ENCODE measurements at regions not wholly inside any gene's neighbourhood (a gene's known extent, or its start where the extent isn't known, plus 50 kb on each side); places are given as distances from the start of the nearest gene placed in this dataset.

DNA sequence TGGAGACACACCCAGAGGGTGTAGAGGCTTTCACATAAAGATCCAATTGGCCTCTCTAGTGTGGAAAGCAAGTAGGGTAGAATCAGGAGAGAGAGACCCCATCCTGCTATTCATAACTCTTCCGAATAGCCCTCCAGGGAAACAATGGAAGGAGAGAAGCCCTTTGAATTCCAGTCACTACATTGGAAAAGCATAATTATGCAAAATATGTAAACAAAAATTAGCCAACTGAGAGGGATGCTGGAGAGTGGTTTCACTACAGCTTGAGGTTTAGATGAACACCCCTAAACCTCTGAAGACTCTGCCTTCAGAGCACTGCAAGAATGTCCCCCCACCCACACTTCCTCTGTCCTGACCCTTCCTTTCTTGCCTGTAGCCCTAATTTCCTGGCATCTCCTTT is 197.3 kb upstream of the ANKRD55 start:
- Histone ChIP-seq H3K4me2 (ENCODE audit: insufficient read depth, low read length) (no peak overlapping the region), H3K4me1 (replicated peaks in 1 of 2; ENCODE audit: control insufficient read depth in 2 of 2, insufficient read depth in 2 of 2, low read length in 2 of 2) (no peaks in the 10 kb centered on the region), H3K79me2 (ENCODE audit: control insufficient read depth, insufficient read depth, low read length) (no peaks in the 10 kb centered on the region), H3K36me3 (ENCODE audit: control insufficient read depth, insufficient read depth, low read length) (no peaks in the 10 kb centered on the region), H3K9ac (ENCODE audit: insufficient read depth in 1 of 2, low read depth in 2 of 2, low read length in 2 of 2) (no peak overlapping the region), H2AFZ (ENCODE audit: low read depth, low read length) (no peak overlapping the region), H3K27me3 (ENCODE audit: control insufficient read depth in 2 of 2, insufficient read depth in 2 of 2, low read length in 2 of 2) (peaks cover 0 to 2% of the 10 kb centered on the region in 2 experiments; a peak in 1 of 5 replicates), H3K27ac (ENCODE audit: extremely low read depth, low read depth, low read length) (no peak overlapping the region), H3K9me3 (replicated peaks; ENCODE audit: control insufficient read depth, insufficient read depth, low read depth, low read length) (no peaks in the 10 kb centered on the region), H3K4me3 (no peak overlapping the region), H4K20me1 (replicated peaks; ENCODE audit: control insufficient read depth, insufficient read depth, low read length) (no peaks in the 10 kb centered on the region), H3K9me1 (ENCODE audit: control insufficient read depth, insufficient read depth, low read length) (no peaks in the 10 kb centered on the region)
- intact Hi-C loops (cut with micrococcal nuclease) (no loop called here), in situ Hi-C loops (cut with MboI) (no loop called here)
- CTCF ChIA-PET (ENCODE audit: low intra/inter-chr PET ratio), result no interaction called here
- DNase-seq (ENCODE audit: extremely low read depth in 1 of 4, low spot score in 3 of 4) (no peak), FAIRE-seq (no peak), ATAC-seq (no peak)
- no peak for TF ChIP-seq TAF9B (IDR thresholded peaks at IDR 0.05; ENCODE audit: partially characterized antibody)
- TF ChIP-seq PTRF (tag; IDR thresholded peaks at IDR 0.05), result no peak
- no peak for TF ChIP-seq SMARCE1 (IDR thresholded peaks at IDR 0.05)
- no peak for TF ChIP-seq ZNF436 (CRISPR knock-in tag; IDR thresholded peaks at IDR 0.05)
- no peak for TF ChIP-seq CHCHD3 (CRISPR knock-in tag; IDR thresholded peaks at IDR 0.05)
- TF ChIP-seq ZNF696 (CRISPR knock-in tag; conservative IDR thresholded peaks at IDR 0.05), result no peak
- TF ChIP-seq CCNT2 (IDR thresholded peaks at IDR 0.05; ENCODE audit: borderline replicate concordance, extremely low read depth, insufficient read length, low read depth, low read length), result no peak
- no peak for TF ChIP-seq CHD4 (IDR thresholded peaks at IDR 0.05; ENCODE audit: insufficient read depth, insufficient replicate concordance, low read depth, low read length, poor library complexity, severe bottlenecking)
- WGBS (ENCODE audit: insufficient coverage, low coverage, missing lambda C conversion rate), result 0% methylated on average over 1 of the region's 1 CpG
- BruUV-seq (replicated peaks), result no TSS peak
- POLR2A ChIA-PET, result no interaction called here

Data from K562 (cell line).